ENCODE measurements at regions not wholly inside any gene's neighbourhood (a gene's known extent, or its start where the extent isn't known, plus 50 kb on each side); places are given as distances from the start of the nearest gene placed in this dataset.

GRCh38 chr5:113935453-113935852 lies 422.0 kb downstream of the YTHDC2 start:
- intact Hi-C loops (cut with DNase I): no loop called here
- Histone ChIP-seq H3K4me1 (no peaks in the 10 kb centered on the region), H3K9me3 (no peaks in the 10 kb centered on the region), H3K4me3 (no peak overlapping the region), H3K36me3 (no peaks in the 10 kb centered on the region), H3K27me3 (no peaks in the 10 kb centered on the region), H3K27ac (no peak overlapping the region)
- TF ChIP-seq, protein P1, sequence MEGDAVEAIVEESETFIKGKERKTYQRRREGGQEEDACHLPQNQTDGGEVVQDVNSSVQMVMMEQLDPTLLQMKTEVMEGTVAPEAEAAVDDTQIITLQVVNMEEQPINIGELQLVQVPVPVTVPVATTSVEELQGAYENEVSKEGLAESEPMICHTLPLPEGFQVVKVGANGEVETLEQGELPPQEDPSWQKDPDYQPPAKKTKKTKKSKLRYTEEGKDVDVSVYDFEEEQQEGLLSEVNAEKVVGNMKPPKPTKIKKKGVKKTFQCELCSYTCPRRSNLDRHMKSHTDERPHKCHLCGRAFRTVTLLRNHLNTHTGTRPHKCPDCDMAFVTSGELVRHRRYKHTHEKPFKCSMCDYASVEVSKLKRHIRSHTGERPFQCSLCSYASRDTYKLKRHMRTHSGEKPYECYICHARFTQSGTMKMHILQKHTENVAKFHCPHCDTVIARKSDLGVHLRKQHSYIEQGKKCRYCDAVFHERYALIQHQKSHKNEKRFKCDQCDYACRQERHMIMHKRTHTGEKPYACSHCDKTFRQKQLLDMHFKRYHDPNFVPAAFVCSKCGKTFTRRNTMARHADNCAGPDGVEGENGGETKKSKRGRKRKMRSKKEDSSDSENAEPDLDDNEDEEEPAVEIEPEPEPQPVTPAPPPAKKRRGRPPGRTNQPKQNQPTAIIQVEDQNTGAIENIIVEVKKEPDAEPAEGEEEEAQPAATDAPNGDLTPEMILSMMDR (IDR thresholded peaks at IDR 0.05): no peak
- DNase-seq (no peak), ATAC-seq (no peak)

GRCh38 chr5:113937301-113937700 lies 423.8 kb downstream of the YTHDC2 start:
- ATAC-seq: no peak
- TF ChIP-seq, protein P1 (IDR thresholded peaks at IDR 0.05): no peak
- no peak overlapping the region for H3K27ac ChIP-seq
- no peaks in the 10 kb centered on the region for H3K4me1 ChIP-seq
- no peaks in the 10 kb centered on the region for H3K27me3 ChIP-seq
- H3K9me3 ChIP-seq: no peaks in the 10 kb centered on the region
- DNase-seq: no peak
- no peaks in the 10 kb centered on the region for H3K36me3 ChIP-seq
- H3K4me3 ChIP-seq: no peak overlapping the region
- intact Hi-C loops (cut with DNase I): no loop called here

DNA sequence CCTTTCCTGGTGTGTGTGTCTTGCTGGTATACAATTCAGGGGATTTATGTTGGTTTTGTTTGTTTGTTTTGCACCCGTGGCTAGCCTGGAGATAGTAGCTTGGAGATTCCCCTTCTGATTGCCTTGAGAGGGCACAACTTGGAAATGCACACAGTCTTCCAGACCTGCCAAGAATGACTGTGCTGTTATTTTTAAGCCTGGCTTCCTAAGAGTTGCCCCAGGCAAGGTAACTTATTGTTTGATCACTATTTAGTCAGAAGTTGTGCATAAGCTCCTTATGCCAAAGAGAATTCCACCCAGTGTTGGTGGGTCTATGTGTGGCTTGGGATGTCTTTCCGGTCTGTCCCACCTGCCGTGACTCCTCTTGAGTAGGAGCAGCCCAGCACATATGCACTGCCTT lies 421.9 kb upstream of the KCNN2 start:
- intact Hi-C loops (cut with DNase I): no loop called here
- H3K4me1 ChIP-seq: no peaks in the 10 kb centered on the region
- H3K27ac ChIP-seq: no peak overlapping the region
- no peaks in the 10 kb centered on the region for H3K27me3 ChIP-seq
- ATAC-seq (no peak), DNase-seq (no peak)
- H3K4me3 ChIP-seq: no peak overlapping the region
- H3K9me3 ChIP-seq: no peaks in the 10 kb centered on the region
- TF ChIP-seq, protein P1 (IDR thresholded peaks at IDR 0.05): no peak
- no peaks in the 10 kb centered on the region for H3K36me3 ChIP-seq

- TF ChIP-seq, protein P1 (IDR thresholded peaks at IDR 0.05): no peak
Observed at GRCh38 chr5:113950186-113950585, 411.7 kb upstream of the KCNN2 start.

GRCh38 chr5:113965225-113965624 lies 396.6 kb upstream of the KCNN2 start:
- DNase-seq (no peak), ATAC-seq (no peak)
- TF ChIP-seq, protein P1 (IDR thresholded peaks at IDR 0.05): no peak
- Histone ChIP-seq H3K36me3 (no peaks in the 10 kb centered on the region), H3K27ac (no peak overlapping the region), H3K4me3 (no peak overlapping the region), H3K4me1 (no peaks in the 10 kb centered on the region), H3K27me3 (no peaks in the 10 kb centered on the region), H3K9me3 (no peaks in the 10 kb centered on the region)
- intact Hi-C loops (cut with DNase I): no loop called here

More at GRCh38 chr5:113950186-113950585, 411.7 kb upstream of the KCNN2 start:
- H3K27ac ChIP-seq: no peak overlapping the region
- H3K4me3 ChIP-seq: no peak overlapping the region
- DNase-seq (no peak), ATAC-seq (no peak)
- no peaks in the 10 kb centered on the region for H3K36me3 ChIP-seq
- intact Hi-C loops (cut with DNase I): no loop called here
- no peaks in the 10 kb centered on the region for H3K27me3 ChIP-seq
- H3K9me3 ChIP-seq: no peaks in the 10 kb centered on the region
- no peaks in the 10 kb centered on the region for H3K4me1 ChIP-seq

GRCh38 chr5:113969901-113970300 lies 392.0 kb upstream of the KCNN2 start:
- Histone ChIP-seq H3K9me3 (no peaks in the 10 kb centered on the region), H3K27ac (no peak overlapping the region), H3K36me3 (no peaks in the 10 kb centered on the region), H3K4me1 (no peaks in the 10 kb centered on the region), H3K4me3 (no peak overlapping the region), H3K27me3 (no peaks in the 10 kb centered on the region)
- ATAC-seq: no peak
- no peak for DNase-seq
- TF ChIP-seq, protein P1 (IDR thresholded peaks at IDR 0.05): no peak
- intact Hi-C loops (cut with DNase I): no loop called here
